D721Med (cell line): ENCODE measurements at regions not wholly inside any gene's neighbourhood (a gene's known extent, or its start where the extent isn't known, plus 50 kb on each side); places are given as distances from the start of the nearest gene placed in this dataset.
"Not testable (repeated sequence)": the region's sequence is repeated elsewhere in the genome, so short reads cannot be mapped to it uniquely, and the experiment has no call there.

Experiments used
- DNase-seq: peaks from one replicate; pipeline ENCODE4 v3.0.0; 2011; ENCODE audit warnings: low spot score; ENCODE audit not compliant: insufficient read length
- FAIRE-seq: peaks from 2 replicates; lab custom pipeline; 2011; peaks lifted over from hg19 to GRCh38; lab: Jason Lieb, UNC
- TF ChIP-seq, protein P1 (sequence below): IDR thresholded peaks from 2 replicates; pipeline ENCODE4 v1.5.1; 2012; ENCODE audit warnings: mild to moderate bottlenecking, control low read depth; ENCODE audit not compliant: insufficient read depth; ENCODE audit errors: missing control alignments

DNA sequence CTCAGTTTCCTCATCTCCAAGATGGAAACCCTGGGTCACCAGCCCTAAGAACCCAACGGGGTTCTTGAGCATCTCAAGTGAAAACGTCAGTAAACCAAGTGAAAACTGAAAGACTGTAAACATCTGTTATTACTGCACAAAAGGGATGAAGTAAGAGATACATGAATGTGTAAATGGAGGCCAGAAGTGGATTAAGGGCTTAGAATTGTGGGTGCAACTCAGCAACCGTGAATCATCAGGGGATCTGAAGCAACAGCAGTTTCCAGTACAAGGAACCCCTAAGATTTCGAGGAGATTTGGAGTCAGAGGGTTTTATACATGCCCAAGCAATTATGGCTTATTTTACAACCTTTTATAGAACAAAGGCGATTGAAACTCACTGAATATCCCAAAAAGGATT lies 95.7 kb upstream of the SVIL start:
- DNase-seq: no peak
- FAIRE-seq: no peak
- TF ChIP-seq, protein P1, sequence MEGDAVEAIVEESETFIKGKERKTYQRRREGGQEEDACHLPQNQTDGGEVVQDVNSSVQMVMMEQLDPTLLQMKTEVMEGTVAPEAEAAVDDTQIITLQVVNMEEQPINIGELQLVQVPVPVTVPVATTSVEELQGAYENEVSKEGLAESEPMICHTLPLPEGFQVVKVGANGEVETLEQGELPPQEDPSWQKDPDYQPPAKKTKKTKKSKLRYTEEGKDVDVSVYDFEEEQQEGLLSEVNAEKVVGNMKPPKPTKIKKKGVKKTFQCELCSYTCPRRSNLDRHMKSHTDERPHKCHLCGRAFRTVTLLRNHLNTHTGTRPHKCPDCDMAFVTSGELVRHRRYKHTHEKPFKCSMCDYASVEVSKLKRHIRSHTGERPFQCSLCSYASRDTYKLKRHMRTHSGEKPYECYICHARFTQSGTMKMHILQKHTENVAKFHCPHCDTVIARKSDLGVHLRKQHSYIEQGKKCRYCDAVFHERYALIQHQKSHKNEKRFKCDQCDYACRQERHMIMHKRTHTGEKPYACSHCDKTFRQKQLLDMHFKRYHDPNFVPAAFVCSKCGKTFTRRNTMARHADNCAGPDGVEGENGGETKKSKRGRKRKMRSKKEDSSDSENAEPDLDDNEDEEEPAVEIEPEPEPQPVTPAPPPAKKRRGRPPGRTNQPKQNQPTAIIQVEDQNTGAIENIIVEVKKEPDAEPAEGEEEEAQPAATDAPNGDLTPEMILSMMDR: no peak

DNA sequence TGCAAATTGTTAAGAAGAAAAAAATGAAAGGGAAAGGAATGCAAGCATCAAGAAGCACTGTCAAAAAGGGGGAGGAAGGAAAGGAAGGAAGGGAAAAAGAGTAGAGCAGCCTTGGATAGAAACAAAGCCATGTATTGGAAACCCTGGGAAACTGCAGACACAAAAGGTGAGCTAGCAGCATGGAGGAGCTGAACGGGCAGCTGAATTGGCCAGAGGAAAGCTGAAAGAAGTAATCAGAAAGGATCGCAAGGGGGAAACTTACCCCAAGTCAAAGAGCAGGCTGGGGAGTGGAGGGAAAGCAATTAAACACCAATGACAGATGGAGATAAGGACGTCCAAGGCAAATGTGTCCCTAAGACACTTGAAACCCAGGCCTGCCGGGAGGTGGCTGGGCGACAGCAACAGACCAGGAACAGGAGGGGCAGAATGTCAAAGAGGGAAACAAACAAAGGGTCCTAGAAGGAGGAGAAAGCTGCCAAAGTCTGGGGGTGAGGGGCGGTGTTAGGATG lies 93.8 kb upstream of the SVIL start:
- DNase-seq (no peak), FAIRE-seq (no peak)

DNA sequence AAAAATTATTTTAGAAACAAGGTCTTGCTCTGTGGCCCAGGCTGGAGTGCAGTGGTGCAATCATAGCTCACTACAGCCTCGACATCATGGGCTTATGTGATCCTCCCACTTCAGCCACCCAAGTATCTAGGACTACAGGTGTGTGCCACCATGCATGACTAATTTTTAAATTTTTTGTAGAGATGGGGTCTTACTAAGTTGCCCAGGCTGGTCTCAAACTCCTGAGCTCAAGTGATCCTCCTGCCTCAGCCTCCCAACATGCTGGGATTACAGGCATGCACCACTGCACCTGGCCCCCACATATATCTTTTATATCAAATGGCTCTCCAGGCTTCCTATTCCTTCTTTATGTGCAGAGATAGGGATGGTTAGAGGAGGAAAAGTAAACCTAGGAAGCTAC lies 91.2 kb upstream of the SVIL start:
- DNase-seq, FAIRE-seq: not testable (repeated sequence)

More for the DNA sequence above, 93.8 kb upstream of the SVIL start:
- TF ChIP-seq, protein P1: no peak

GRCh38 chr10:29725133-29725720 lies 90.5 kb upstream of the SVIL start:
- TF ChIP-seq, protein P1: no peak
- DNase-seq (no peak), FAIRE-seq (no peak)

DNA sequence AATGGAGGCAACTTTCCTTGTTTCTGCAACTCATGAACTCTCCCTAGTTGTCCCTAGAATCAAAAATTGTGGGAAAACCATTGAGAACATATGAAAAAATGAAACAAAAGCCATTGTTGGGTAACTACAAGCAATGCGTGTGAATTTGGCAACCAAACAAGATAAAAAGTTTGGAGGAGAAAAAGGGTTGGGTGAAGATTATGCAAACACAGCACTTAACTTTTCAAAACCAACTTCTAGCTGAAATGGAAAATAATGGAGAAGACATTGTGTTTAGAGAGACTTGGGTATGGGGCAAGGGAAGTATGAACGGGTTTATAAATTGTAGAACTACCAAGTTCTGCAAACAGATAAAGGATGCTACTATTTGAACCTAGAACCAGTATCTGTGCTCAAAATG lies 89.0 kb upstream of the SVIL start:
- no peak for DNase-seq
- TF ChIP-seq, protein P1: no peak
- no peak for FAIRE-seq

DNA sequence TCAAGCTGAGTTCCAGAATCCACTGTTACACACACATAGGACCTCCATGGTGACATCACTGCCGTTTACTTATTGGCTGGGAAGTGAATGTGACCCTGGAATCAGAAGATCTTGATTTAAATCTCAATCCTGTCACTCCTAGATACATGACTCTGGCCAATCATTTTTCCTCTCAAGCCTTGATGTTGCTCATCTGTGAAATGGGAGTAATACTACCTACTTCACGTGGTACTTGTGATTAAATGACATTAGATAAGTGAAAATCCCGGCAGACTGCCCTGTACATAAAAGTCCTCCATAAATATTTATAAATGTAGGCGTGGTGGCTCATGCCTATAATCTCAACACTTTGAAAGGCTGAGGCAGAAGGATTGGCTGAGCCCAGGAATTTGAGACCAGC lies 88.0 kb upstream of the SVIL start:
- DNase-seq (no peak), FAIRE-seq (no peak)
- TF ChIP-seq, protein P1: no peak

DNA sequence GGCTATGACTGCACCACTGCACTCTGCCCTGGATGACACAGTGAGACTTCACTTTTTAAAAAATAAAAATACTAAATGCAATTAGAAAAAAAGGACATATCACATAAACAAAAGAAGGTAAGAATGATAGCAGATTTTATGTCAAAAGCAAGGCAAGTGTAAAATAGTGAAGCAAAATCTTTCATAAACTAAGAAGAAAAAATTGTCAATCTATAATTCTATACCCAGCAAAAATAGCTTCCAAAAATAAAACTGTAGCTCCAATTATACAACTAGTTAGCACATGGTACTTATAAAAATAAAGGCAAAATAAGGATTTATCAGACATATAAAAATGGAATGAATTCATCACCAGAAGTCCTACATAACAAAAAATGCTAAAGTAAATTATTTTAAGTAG lies 85.4 kb upstream of the SVIL start:
- TF ChIP-seq, protein P1: no peak
- FAIRE-seq (no peak), DNase-seq (no peak)
